ENCODE measurements at regions not wholly inside any gene's neighbourhood (a gene's known extent, or its start where the extent isn't known, plus 50 kb on each side); places are given as distances from the start of the nearest gene placed in this dataset.

GRCh38 chr12:59916988-59917387, 321.2 kb downstream of the SLC16A7 start:
- no peak for ATAC-seq
- DNase-seq, result no peak
- intact Hi-C loops (cut with micrococcal nuclease), result no loop called here

GRCh38 chr12:59927032-59927431, 331.2 kb downstream of the SLC16A7 start:
- ATAC-seq (no peak), DNase-seq (no peak)
- intact Hi-C loops (cut with micrococcal nuclease), result no loop called here

- intact Hi-C loops (cut with micrococcal nuclease), result no loop called here
- ATAC-seq (no peak), DNase-seq (no peak)
These were observed 332.6 kb downstream of the SLC16A7 start for GRCh38 chr12:59928416-59928815.

GRCh38 chr12:59929110-59929509, 333.3 kb downstream of the SLC16A7 start:
- ATAC-seq (no peak), DNase-seq (no peak)
- intact Hi-C loops (cut with micrococcal nuclease), result no loop called here

GRCh38 chr12:59934486-59934885, 338.7 kb downstream of the SLC16A7 start:
- intact Hi-C loops (cut with micrococcal nuclease), result no loop called here
- no peak for ATAC-seq
- no peak for DNase-seq

GRCh38 chr12:59936534-59936933, 340.7 kb downstream of the SLC16A7 start:
- ATAC-seq, result no peak
- intact Hi-C loops (cut with micrococcal nuclease), result no loop called here

GRCh38 chr12:59937148-59937547, 341.3 kb downstream of the SLC16A7 start:
- intact Hi-C loops (cut with micrococcal nuclease), result no loop called here
- DNase-seq (no peak), ATAC-seq (no peak)

More at GRCh38 chr12:59936534-59936933, 340.7 kb downstream of the SLC16A7 start:
- no peak for DNase-seq

- DNase-seq, result no peak
- no peak for ATAC-seq
- intact Hi-C loops (cut with micrococcal nuclease), result no loop called here
These were observed 342.5 kb downstream of the SLC16A7 start for GRCh38 chr12:59938190-59938962.

GRCh38 chr12:59940631-59941342, 345.0 kb downstream of the SLC16A7 start:
- DNase-seq (no peak), ATAC-seq (no peak)

GRCh38 chr12:59941461-59941860, 345.6 kb downstream of the SLC16A7 start:
- DNase-seq (no peak), ATAC-seq (no peak)
- intact Hi-C loops (cut with micrococcal nuclease), result no loop called here

More at GRCh38 chr12:59940631-59941342, 345.0 kb downstream of the SLC16A7 start:
- intact Hi-C loops (cut with micrococcal nuclease), result no loop called here

- ATAC-seq, result no peak
- DNase-seq, result no peak
- intact Hi-C loops (cut with micrococcal nuclease), result no loop called here
These were observed 348.3 kb downstream of the SLC16A7 start for GRCh38 chr12:59944177-59944576.

- intact Hi-C loops (cut with micrococcal nuclease), result no loop called here
- DNase-seq, result no peak
- no peak for ATAC-seq
These were observed 350.8 kb downstream of the SLC16A7 start for GRCh38 chr12:59946635-59947034.

- no peak for ATAC-seq
- DNase-seq, result no peak
- intact Hi-C loops (cut with micrococcal nuclease), result no loop called here
These were observed 367.7 kb downstream of the SLC16A7 start for GRCh38 chr12:59963546-59963945.

GRCh38 chr12:59972905-59973304, 377.1 kb downstream of the SLC16A7 start:
- no peak for ATAC-seq
- intact Hi-C loops (cut with micrococcal nuclease), result no loop called here

GRCh38 chr12:59973515-59973914, 377.7 kb downstream of the SLC16A7 start:
- DNase-seq (no peak), ATAC-seq (no peak)
- intact Hi-C loops (cut with micrococcal nuclease), result no loop called here

More at GRCh38 chr12:59972905-59973304, 377.1 kb downstream of the SLC16A7 start:
- no peak for DNase-seq

- DNase-seq (no peak), ATAC-seq (no peak)
- intact Hi-C loops (cut with micrococcal nuclease), result no loop called here
These were observed 381.9 kb downstream of the SLC16A7 start for GRCh38 chr12:59977779-59978178.

- no peak for ATAC-seq
- DNase-seq, result no peak
- intact Hi-C loops (cut with micrococcal nuclease), result no loop called here
These were observed 384.6 kb downstream of the SLC16A7 start for GRCh38 chr12:59980476-59980875.

- DNase-seq, result no peak
- intact Hi-C loops (cut with micrococcal nuclease), result no loop called here
- ATAC-seq, result no peak
These were observed 403.5 kb downstream of the SLC16A7 start for GRCh38 chr12:59999291-59999690.

- ATAC-seq, result no peak
- intact Hi-C loops (cut with micrococcal nuclease), result no loop called here
- DNase-seq, result no peak
These were observed 414.7 kb downstream of the SLC16A7 start for GRCh38 chr12:60010486-60010885.

- ATAC-seq (no peak), DNase-seq (no peak)
- intact Hi-C loops (cut with micrococcal nuclease), result no loop called here
These were observed 416.8 kb downstream of the SLC16A7 start for GRCh38 chr12:60012659-60013058.

- ATAC-seq (no peak), DNase-seq (no peak)
- intact Hi-C loops (cut with micrococcal nuclease), result no loop called here
These were observed 418.6 kb downstream of the SLC16A7 start for GRCh38 chr12:60014436-60014835.

All from left ventricle myocardium superior (tissue), 1 donor.